GDM1 (cell line): ENCODE measurements at regions not wholly inside any gene's neighbourhood (a gene's known extent, or its start where the extent isn't known, plus 50 kb on each side); places are given as distances from the start of the nearest gene placed in this dataset.
A peak's percentile ranks its signal among the peaks of the same experiment; 100 is the strongest.

Source experiments
- DNase-seq: peaks from one replicate; lab custom pipeline; 2025; lab: John Stamatoyannopoulos, UW

DNA sequence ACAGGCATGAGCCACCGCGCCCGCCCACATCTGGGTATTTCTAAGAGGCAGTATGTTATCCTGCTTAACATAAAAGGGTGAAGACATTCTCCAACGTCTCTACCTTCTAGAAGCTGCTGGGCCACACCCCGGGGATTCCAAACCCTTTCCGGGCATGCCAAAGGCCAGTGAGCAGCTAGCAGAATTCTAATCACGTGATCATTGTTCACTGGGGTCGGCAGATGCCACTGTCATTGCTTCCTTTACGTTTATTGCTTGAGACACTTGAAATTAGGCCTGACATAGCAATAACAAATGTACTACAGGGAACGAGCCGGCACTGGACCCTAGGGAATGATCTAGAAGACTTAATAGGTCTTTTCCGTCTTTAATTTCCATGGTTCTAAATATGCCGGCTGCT, 141.2 kb upstream of the ZFHX3 start:
- no peak for DNase-seq

DNA sequence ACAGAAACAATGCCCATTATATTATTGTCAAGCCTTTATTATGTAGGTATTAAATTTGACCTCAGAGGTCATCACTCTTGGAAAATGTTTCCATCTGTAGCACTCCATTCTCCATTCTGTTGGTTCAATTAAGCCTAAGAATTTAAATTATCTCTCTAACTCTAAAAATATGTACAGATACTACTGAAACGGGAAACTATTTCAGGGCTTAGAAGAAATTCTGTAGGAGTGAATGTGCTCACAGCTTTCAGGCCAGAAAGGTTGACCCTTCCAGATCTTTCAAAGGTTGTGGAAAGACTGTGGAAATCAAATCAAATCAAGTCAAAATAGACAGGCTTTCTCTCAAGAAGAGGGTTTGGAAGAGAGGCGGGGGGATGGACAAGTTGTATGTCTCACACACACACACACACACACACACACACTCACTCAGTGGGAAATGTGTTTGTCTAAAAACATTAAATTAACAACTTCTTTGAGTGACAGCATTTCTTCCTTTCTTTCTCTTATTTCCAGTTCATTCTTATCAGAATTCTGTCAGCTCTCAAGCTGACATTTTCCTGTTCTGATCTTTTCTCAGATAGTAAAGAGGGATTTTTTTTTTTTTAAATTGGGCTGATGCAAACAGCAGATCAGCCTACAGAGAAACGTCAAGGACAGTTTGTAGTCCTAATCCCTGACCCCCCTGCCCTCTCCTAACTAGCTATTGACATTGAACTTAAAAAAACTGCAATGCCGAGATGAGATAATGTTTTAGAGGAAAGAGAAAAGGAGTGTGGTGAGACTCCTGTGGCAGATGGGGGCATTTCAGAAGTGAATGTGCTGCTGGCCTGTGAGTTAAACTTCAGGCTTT, 139.0 kb upstream of the ZFHX3 start:
- DNase-seq: no peak

DNA sequence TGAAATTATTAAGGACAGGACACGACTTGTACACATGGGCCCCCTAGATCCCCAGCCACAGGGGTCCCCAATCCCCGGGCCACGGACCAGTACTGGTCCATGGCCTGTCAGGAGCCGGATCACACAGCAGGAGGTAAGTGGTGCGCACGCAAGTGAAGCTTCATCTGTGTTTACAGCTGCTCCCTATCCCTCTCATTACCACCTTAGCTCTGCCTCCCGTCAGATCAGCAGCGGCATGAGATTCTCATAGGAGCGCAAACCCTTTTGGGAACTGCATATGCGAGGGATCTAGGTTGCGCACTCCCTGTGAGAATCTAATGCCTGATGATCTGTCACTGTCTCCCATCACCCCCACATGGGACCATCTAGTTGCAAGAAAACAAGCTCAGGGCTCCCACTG, 137.8 kb upstream of the ZFHX3 start:
- no peak for DNase-seq

DNA sequence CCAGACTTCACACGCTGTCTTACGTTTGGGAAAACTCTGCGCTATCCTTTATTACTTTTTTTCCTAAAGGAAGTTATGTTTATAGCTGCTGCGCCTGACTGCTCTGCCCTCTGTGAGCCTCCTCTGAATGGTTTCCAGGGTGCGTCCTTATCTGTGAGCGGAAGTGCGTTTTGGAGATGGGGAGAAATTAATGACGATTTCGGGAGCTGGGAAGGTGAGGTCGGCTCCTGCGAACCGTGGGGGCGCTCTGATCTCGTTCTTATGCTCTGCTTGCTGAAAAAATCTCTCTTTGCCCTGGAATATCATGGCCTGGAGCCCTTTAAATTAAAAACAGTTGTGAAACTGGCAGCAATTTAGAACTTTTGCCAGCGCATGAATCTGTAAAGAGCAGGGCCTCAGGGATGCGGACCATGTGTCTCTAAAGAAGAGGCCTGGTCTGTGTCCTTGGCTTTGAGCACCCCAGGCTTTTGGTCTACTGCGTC, 135.7 kb upstream of the ZFHX3 start:
- no peak for DNase-seq

DNA sequence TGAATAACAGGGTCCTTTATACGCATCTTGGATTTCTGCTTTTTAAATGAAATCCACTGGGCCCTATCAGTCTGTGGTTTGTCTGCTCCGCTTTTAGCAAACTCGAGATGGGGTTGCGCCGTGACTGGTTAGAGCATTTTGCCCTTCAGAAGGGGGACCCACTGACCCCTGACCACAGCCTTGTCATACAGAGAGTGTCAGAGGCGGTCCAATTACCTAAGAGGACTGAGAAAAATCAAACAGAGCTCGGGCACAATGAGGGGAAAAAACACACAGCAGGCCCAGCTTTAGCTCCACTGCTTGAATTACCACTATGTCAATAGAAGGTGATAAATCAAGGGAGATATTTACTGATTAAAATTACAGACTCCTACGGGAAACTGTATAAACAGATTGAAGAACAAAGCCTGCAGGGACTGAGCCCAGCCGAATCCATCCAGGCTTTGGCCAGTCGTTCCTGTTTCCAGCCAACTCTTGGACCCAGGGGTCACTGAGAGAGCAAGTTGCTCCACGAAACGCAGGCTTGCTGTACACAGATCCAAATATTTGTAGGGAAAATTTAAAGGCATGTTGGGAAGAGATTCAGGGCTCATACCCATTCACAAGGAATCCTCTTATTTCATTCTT, 131.9 kb upstream of the ZFHX3 start:
- no peak for DNase-seq

DNA sequence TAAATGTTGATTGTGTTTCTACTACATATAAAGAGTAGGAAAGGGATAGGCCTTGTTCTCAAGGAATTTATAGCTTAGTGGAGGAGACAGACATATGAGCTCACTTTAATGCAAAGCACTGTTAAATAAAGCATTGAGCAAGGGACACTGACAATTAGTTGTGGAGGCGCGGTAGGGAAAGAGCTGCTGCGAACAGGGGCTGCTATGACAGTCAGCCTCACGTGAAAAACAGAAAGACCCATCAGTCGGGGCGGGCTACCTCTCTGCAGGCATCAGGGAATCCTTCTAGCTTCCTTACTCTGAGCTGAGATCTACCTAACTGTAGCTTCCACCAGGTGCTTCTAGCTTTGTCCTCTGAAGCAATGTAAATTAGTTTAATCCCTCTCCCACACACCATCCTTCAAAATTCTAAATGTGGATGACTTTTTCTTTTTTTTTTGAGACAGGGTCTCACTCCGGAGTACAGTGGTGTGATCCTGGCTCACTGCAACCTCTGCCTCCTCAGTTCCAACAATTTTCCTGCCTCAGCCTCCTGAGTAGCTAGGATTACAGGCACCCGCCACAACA, 129.9 kb upstream of the ZFHX3 start:
- DNase-seq: no peak

DNA sequence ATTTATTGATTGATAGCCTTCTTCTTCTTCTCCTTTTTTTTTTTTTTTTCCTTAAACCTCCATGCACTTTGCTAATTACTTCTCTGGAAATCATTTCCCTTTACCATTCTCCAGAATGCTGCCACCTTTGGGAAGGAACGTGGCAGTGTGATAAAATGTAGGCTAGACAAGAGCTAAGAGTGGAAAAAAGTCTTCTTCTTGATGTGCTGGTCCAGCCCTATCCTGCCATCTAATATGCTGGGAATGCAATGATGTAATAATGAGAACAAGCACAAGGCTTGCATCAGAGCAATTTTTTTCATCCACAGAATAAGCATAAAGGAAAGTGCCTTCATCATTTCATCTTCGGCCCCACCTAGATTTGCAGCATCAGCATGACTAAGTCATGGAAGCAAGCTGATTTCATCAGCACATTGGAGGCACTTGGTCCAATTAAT, 128.7 kb upstream of the ZFHX3 start:
- no peak for DNase-seq

DNA sequence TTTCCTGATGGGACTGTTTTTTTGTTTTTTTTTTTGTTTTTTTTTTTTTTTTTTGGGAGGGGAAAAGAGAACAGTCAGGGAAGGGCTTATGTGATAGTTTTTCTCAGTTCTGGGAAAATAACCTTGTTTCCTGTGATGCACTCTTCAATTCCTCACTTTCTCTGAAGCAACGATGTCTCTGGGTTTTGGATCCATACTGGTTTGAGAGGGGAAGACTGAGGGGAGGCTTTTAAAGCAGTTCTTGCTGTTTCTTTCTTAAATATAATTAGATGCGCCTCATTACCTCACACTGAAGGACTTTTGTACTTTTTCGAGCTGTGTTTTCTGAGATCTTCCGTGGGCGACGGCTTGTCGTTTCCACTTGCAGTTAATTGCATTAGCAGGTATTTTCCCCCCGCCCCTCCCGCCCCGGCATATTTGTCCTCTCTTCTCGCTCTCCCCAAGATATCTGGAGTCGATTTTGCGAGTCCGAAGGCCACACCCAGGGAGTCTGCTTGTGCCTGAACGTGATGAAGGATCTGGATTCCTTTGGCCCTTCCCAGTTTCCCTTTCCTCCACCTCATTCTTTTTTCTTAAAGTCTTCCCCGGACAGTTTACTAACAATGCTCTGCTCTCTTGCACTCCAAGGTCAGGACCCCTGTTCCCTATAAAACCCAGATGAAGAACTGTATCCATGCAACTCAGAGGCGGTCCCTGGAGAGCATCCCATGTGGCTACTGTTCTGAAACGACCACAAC, 125.2 kb upstream of the ZFHX3 start:
- DNase-seq: no peak

DNA sequence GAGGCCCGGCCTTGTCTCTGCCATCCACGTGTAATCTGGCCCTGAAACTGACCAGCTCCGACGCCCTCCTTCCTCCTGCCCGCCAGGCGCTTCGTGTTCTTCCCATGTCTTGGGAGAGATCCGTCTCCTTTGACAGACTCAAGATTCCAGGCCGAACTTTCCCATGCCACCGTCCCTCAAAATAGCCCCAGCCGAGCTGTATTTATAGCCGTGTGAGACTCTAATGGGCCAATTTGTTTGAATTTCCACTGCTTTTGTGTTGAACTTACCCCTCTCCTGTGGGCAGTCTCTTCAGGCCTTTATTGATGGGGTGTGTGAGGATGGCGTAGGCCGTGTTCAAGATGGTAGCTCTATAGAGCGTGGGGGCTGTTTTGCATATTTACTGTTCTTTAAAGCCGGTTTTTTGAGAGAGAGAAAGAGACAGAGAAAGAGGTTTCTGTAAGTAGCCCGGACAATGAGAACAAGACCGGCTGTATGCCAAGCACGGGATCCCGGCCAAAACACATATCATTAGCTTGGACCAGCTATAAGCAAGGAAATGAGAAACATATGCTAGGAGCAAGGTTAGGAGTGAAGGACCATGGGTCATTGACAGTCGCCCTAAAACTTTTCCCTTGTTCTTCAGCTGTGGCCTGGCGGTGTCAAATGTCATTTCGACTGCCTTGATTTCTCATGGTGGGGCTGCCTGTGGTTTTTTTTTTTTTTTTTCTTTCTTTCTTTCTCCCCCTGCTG, 124.5 kb upstream of the ZFHX3 start:
- DNase-seq: no peak

DNA sequence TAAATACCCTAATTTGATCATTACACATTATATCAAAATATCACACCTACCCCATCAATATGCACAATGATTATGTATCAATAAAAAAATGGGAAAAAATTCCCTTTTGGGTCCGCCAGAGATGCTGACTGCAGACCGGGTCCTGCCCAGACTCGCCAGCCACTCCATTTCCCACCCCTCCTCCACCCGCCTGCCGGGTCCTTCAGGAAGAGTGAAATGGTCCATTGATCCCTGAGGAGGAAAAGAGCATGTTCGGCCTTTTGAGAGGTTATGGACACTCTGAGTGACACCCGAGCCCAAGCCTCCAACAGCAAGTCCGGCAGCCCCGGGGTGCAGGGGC, 123.9 kb upstream of the ZFHX3 start:
- no peak for DNase-seq

DNA sequence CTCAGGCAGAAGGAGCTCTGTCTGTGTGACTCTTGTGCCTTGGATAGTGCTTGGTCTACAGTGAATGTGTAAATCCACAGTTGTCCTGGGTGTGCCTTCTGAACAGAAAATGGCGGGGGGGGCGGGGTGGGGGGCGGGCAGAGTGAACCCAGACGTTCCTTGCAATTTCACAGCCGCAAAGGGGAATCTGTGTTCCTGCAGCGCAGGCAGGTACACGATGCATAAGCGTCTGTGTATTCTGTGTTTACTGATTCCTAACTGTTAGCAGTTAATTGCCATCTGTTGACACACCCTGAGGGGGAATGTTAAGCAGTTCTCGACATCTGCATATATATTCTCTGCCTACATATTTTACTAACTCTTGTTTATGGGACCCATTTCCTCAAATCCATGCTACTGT, 123.5 kb upstream of the ZFHX3 start:
- DNase-seq: no peak

DNA sequence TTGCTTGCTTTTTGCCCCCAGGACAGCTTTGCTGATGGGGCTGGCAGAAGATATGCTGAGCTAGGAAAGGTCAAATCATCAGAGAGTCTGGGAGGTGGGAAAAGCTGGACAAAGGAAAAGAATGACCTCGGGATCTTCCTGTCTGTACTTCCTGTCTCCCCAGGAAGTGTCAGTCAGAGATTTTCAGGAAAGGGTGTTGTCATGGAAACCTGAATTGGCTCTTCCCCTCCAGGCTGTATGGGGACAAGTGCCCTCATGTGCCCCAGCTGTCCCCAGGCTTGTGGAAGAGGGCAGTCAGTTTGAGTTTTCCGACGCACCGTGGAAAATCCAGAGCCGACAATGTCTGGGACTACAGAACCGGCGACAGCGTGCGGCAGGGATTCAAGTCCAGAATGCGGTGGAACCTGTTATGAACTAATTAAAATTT, 122.7 kb upstream of the ZFHX3 start:
- DNase-seq: no peak

DNA sequence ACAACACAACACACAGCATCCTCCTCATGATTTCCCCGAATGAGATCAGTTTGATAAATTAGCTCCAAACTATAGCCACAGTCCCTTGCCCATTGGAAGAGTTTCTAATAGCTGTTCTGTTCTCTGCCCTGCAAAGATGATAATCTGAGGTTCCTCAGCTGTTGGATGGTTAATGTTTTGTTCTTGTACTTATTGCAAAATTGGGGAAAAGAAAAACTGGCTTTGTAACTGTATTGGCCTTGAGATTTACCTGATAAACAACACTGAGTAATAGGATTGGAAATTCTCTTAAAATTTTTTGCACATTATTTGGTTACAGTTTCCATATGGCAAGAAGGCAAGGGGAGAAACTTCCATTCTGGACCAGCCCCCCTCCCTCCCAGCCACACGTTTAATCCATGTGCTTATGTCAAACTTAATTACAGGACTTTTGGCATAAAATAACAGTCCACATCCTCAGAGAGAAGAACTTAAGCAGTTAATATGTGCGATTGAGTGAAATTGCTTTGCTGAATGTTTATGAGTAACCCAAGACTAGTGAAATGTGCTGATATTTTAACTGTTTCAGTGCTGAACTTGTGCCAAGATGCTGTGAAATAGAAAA, 119.1 kb upstream of the ZFHX3 start:
- no peak for DNase-seq

DNA sequence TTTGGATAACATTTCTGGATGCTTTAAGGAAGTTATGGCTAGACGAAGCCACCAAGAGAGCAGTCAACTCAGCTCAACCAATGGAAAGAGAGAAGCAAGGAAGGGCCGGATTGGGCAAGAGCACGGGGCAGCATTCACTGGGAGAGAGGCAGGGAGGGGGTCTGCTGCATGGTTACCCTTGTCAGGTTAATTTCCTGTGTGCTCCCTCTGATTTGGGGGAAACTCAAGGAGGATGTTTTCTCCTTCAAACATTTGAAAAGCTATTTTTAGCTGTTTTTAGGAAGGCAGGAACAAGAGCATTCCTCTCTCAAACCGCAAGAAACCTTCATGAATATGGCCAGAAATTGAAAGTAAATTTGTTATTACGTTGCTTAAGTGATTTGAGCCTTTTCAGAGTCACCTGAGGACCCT, 118.5 kb upstream of the ZFHX3 start:
- peak; percentile 2 for DNase-seq

DNA sequence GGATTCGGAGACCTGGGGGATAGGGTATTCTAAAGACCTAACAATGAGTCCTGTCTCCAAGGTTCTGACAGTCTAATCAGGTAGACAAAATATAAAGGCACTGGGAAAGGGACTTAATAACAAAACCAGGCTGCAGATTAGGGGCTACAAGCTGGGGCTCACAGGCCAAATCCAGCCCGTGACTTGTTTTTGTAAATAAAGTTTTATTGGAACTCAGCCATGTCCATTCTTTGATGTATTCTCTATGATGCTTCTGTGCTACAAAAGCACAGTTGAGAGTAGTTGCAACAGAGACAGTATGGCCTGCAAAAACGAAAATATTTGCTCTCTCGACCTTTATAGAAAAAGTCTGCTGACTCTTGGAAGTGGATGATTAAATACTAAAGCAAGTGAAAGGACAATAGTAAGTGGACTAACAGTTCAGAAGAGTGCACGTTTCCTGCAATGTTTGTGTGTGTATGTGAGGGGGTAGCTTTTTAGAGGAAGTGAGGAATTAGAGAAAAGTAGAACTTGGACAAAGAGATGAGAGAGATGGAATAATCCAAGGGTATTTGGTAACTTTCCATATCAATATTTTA, 115.4 kb upstream of the ZFHX3 start:
- no peak for DNase-seq

DNA sequence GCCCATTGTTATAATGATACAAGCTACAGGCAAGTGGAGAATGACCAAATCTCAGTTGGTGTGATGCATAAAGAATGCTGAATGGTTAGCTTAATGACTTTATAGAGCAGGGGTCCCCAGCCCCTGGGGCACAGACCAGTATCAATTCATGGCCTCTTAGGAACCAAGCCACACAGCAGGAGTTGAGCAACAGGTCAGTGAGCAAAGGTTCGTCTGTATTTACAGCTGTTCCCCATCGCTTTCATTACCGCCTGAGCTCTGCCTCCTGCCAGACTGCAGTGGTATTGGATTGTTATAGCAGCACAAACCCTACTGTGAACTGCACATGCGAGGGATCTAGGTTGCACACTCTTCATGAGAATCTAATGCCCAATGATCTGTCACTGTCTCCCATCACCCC, 114.0 kb upstream of the ZFHX3 start:
- DNase-seq: no peak

DNA sequence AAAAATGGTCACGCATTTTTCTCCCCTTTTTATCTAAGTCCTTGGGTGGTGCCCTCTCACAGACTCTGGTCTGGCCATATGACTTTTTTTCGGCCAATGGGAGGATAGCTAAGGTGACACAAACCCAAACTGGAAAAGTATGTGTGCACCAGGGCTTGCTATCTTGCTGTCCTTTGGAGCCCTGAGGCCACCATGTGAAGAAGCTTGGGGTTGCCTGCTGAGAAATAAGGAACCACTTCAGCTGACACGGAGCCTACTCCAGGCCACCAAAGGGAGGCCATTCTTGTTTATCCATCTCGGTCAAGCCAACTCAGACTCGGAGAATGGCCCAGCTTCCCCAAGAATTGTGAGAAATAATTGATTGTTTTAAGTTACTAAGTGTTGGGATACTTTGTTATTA, 111.4 kb upstream of the ZFHX3 start:
- no peak for DNase-seq

DNA sequence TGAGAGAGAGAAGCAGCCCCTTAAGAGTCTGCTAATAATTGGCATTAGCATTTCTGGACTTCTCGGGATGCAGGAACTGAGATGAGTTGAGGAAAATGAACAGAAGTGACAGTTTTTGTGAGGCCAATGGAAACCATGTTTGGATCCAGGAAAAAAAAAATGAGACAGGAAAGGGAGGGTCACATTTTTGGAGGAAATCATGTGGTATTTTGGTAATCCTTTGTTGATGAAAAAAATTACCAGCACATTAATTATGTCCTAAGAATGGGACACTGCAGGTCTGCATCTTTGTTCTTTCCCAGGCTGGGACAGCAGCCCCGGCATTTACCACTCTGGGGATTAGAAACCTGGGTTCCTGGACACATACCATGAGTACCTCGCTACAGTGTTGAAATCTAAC, 109.9 kb upstream of the ZFHX3 start:
- no peak for DNase-seq

DNA sequence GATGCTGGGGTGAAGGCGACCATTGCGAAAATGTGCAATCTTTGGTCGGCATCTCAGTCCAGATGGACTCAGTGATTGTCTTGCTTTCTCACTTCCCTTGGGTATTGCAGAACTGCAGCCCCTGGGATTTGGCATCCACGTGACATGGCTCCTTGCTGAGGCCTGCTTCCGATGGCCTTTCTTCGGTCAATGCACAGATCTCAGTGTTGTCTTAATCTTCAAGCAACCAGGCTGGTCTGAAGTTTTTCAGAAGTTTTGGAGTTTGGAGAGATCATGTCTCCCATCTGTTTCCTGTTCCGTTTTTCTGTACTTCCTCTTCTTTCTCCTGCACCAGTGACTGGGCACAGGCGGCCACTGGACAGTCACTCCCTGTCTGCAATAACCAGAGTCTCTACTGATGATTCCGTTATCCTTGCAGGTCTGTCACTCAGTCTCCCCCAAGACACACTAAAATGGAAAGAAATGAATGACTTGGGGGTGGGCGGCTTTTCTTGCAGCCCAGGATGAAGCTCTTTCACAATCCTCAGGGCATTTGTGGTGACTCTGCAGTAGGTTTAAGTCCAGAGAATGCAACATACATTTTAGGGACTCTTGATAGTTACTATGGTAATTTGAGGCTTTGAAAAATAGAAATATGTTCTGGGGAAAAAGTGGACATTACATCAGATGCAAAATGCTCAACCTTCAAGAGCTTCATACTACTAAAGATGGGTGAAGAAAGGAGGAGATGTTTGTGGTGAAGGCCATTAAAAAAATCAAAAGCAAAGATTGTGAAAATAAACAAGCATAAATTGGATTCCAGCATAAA, 106.3 kb upstream of the ZFHX3 start:
- peak; percentile 76 for DNase-seq

DNA sequence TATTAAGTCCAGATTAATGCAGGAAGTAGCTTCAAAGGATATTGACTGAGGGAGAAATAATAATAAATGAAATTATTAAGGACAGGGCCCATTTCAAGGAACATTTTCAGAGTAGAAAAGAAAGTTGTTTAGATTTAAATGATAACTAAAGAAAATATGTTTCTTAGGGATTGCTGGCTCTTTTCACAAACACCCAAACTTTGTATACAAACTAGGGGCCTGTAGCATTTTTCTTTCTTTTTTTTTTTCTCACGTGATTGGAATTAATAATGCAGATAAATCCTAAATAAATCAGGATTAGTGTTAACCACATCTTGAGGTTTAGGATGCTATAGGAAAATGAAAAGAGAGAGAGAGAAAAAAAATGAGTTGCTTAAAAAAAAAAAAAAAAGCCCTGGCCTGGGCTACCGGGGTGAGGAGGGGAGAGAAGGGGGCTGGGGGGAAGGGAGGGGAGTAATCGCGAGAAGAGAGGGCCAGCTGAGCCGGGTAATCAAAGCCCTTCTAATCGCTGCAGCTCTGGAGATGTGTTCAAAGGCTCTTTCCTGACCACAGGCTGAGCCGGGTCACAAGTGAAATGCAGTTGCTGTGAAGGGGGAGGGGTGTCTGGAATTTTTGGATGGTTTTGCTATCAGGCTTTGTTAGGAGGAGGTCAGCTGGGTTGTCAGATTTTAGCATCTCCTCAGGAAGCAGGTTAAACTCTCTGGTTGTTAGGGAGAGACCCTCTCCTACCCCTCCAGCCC, 104.6 kb upstream of the ZFHX3 start:
- no peak for DNase-seq
